GM12875 (cell line): ENCODE measurements at regions not wholly inside any gene's neighbourhood (a gene's known extent, or its start where the extent isn't known, plus 50 kb on each side); places are given as distances from the start of the nearest gene placed in this dataset.

Source experiments
- H3K4me3 ChIP-seq: one replicate; pipeline ENCODE4 v1.5.1; 2011; ENCODE audit warnings: low read depth, low read length, control low read depth
- TF ChIP-seq, protein P1 (sequence below): IDR thresholded peaks from 2 replicates; pipeline ENCODE4 v1.5.1; 2011; ENCODE audit warnings: low read depth, mild to moderate bottlenecking, control low read depth, inconsistent platforms, low read length, moderate library complexity, borderline replicate concordance; ENCODE audit not compliant: insufficient read depth

DNA sequence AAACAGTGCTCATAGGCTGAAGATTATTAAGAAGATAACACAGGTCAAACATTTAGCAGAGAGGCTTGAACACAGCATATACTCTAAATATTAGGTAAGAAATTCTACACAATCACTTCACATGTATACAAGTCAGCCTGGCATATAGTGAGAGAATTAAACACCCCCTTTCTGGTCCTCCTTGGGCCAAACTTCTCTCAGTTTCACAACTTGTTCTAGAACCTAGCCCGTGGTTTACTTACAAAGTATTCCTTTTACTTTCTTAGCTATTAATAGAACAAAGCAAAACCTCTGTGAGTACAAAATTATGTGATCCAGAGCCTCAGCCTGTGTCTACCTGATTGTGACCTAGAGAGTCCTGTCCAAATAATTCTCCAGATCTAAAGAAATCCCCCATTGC lies 562.8 kb downstream of the TNS1 start:
- no peak overlapping the region for H3K4me3 ChIP-seq
- TF ChIP-seq, protein P1, sequence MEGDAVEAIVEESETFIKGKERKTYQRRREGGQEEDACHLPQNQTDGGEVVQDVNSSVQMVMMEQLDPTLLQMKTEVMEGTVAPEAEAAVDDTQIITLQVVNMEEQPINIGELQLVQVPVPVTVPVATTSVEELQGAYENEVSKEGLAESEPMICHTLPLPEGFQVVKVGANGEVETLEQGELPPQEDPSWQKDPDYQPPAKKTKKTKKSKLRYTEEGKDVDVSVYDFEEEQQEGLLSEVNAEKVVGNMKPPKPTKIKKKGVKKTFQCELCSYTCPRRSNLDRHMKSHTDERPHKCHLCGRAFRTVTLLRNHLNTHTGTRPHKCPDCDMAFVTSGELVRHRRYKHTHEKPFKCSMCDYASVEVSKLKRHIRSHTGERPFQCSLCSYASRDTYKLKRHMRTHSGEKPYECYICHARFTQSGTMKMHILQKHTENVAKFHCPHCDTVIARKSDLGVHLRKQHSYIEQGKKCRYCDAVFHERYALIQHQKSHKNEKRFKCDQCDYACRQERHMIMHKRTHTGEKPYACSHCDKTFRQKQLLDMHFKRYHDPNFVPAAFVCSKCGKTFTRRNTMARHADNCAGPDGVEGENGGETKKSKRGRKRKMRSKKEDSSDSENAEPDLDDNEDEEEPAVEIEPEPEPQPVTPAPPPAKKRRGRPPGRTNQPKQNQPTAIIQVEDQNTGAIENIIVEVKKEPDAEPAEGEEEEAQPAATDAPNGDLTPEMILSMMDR = no peak

DNA sequence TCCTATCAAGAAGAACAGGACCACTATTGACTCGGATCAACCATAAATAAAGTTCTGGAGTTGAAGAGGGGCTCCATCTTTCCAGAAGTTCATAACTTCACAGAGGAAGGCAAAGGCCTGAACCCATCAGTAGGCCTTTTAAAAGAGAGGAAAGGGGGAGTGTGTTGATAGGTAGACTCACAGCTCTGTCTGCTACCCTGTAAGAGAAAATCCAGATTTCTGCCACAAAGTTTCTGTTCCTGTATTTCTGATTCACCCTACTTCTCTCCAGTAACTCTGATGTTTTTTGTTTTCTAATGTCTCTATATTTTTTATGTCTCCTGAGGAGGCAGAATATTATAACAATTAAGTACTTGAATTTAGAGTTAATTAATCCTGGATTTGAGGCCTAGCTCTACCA lies 564.0 kb downstream of the TNS1 start:
- TF ChIP-seq, protein P1 = no peak
- H3K4me3 ChIP-seq = no peak overlapping the region

DNA sequence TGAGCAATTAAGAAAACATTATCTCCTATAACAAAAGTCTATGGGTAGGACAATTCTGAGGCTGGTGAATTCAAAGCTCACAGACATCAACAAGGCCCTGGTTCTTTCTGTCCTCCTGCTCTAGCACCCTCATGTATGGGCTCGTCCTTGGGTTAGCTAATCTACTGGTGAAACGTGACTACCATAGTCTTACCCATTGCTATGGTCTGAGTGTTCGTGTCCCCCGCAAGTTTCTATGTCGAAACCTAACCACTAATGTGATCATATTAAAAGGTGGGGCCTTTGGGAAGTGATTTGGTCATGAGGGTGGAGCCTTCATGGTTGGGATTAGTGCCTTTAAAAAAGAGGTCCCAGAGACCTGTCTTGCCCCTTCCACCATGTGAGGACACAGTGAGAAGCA lies 564.7 kb downstream of the TNS1 start:
- TF ChIP-seq, protein P1 = no peak
- H3K4me3 ChIP-seq = no peak overlapping the region

DNA sequence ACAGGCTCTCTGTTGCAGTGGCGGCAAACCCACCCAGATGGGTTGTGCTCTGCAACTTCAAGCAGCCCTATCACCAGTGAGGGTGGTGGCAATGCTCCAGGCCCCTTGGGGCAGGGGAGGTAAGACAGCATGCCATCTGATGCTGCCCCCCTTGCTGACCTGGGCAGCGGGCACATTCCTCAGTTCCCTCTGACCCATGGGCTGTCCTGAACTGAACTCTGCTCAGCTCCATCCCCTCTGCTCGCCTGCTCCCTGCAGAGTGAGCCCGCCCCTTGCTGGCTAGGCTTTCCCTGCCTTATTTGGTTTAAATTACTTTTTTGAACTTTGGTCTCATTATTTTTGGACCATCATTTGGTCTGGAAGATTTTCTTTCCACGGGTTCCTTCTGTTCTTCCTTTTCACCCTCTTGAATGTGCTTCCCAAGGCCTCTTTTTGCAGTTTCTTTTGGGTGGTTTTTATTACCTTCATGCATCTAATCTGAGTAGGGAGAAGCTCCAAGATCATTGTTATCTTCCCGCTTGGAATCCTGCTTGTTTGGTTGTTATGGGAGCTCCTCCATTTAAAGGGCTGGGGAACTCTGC lies 565.4 kb downstream of the TNS1 start:
- H3K4me3 ChIP-seq = no peak overlapping the region
- TF ChIP-seq, protein P1 = no peak

DNA sequence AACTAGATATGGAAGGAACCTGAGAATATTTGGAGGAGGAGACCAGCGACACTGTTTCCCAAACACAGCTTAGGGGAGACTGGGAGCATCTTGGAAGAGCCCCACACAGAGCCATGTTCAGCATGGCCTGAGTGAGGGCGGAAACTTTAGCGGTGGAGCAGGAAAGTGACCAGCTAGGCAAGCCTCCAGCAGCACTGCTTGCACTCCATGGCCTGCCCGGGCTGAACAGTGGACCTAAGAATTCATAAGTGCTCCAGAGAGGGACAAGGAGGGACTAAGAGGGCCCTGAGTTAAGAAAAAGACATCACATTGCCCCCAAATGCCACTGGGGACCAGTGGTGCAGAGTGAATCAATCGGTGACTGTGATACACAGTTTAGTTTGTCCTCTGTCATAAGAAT lies 566.4 kb downstream of the TNS1 start:
- H3K4me3 ChIP-seq = no peak overlapping the region
- TF ChIP-seq, protein P1 = no peak

DNA sequence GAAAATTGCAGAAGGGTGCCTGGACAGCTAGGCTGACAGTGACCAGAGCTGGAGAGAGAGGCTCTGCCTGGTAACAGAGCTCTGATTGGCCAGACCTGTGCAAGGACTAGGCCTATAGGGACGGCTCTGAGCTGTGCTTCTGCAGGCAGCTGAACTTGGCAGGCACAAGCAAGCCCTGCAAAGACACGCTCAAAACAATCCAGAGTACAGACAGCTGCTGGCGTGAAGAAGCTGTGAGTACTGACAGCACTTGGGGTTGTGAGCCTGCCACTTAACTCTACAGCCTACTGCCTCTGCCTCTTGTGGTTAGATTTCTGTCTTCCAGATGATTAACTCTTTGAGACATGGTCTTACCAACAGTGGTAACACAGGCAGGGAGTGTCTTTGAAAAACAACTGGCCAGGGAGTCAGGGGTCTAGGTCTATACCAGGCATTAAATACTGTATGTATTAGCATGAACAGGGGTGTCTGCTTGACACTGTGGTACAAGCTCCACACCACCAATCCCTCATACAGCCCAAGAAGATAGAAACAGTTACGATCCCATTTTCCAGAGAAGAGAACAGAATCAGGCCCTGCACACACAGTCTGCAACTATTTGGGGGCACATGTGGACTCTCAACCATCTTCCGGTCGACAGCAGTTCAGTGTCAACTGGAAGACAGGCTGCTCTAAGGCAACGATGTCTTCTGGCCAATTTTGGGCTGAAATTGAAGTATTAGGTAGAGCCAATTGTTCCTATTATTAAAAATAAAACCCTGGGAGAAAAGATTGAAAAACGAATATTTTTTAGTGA lies 568.4 kb downstream of the TNS1 start:
- TF ChIP-seq, protein P1 = no peak
- no peak overlapping the region for H3K4me3 ChIP-seq

DNA sequence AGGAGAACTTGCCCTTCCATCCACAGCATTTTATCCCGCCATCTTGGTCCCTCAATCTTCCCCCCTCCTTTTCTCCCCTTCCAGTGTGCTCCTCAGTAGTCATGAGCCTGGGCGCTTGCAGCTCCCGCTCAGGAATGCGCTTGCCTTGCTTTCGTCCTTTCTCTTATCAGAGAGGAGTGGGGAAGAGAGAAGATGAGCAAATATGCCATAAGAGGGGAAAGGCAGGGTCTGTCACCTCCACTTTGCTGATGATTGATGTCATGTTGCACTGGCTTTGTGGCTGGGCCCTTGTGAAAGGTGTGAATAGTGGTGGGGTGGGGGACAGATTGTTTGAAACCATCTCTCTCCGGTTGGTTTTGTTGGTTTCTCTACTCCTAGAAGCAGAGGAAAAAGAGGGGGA lies 569.3 kb downstream of the TNS1 start:
- TF ChIP-seq, protein P1 = no peak
- H3K4me3 ChIP-seq = no peak overlapping the region
